HUES48 (cell line): ENCODE measurements at regions not wholly inside any gene's neighbourhood (a gene's known extent, or its start where the extent isn't known, plus 50 kb on each side); places are given as distances from the start of the nearest gene placed in this dataset.

Experiments used
- H3K27ac ChIP-seq: one replicate; pipeline ENCODE4 v1.7.0; 2013; ENCODE audit warnings: low read depth, low read length, inconsistent platforms
- H3K27me3 ChIP-seq: 2 replicates; pipeline ENCODE4 v1.6.1; 2013; ENCODE audit warnings: mild to moderate bottlenecking, low read length; ENCODE audit not compliant: control insufficient read depth, insufficient read depth
- H3K36me3 ChIP-seq: 2 replicates; pipeline ENCODE4 v1.6.1; 2013; ENCODE audit warnings: low read length; ENCODE audit not compliant: control insufficient read depth, insufficient read depth
- H3K4me1 ChIP-seq: 2 replicates; pipeline ENCODE4 v1.6.1; 2013; ENCODE audit warnings: mild to moderate bottlenecking, low read length; ENCODE audit not compliant: control insufficient read depth, insufficient read depth
- H3K4me3 ChIP-seq: 2 replicates; pipeline ENCODE4 v1.5.1; 2013; ENCODE audit warnings: mild to moderate bottlenecking, low read depth, low read length
- H3K9ac ChIP-seq: 2 replicates; pipeline ENCODE4 v1.6.1; 2013; ENCODE audit warnings: mild to moderate bottlenecking, low read depth, low read length, moderate library complexity
- H3K9me3 ChIP-seq: 2 replicates; pipeline ENCODE4 v1.6.1; 2013; ENCODE audit warnings: low read length; ENCODE audit not compliant: control insufficient read depth, insufficient read depth

DNA sequence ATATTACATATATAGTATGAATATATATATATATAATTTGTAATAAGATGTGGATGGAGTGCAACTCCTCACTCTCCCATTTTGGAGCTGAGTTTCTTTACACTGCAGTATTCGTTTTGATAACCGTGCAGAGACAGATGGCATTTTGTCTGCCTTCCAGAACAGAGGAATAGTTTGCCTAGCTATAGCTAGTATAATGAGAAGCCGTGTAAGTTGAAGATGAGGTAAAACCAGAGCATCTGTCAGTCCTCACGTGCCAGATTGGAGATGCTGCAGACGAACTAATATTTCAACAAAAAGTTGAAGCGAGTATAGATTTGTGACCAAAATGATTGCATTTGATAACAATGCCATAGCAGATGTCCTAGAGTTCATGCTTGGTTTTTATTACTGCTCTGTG, 180.6 kb downstream of the FMR1NB start:
- Histone ChIP-seq H3K9ac (no peak overlapping the region), H3K36me3 (no peaks in the 10 kb centered on the region), H3K9me3 (no peaks in the 10 kb centered on the region), H3K4me3 (no peak overlapping the region), H3K27ac (no peak overlapping the region), H3K4me1 (no peaks in the 10 kb centered on the region), H3K27me3 (no peaks in the 10 kb centered on the region)

DNA sequence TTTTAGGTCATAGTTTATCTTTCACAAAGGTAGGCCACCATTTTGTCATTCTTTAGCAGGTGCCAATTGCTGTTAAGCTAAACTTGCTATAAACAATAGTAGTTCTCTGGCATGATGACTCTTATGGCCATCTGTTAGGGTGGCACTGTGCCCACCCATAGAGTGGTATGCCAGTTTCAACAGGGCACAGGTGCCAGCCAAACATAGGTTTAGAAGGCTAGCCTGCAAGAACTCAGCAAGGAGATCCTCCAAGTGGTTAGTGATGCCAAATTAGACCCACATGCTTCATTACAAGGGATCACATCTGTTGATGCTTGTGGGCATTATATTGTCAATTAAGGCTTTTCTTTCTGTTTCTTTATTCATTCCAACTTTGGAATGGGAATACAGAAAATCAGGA, 204.5 kb downstream of the FMR1NB start:
- Histone ChIP-seq H3K4me3 (no peak overlapping the region), H3K27ac (no peak overlapping the region), H3K9me3 (peaks cover 9% of the 10 kb centered on the region; the same call in 1 of the 2 replicates), H3K9ac (no peak overlapping the region), H3K36me3 (no peaks in the 10 kb centered on the region), H3K27me3 (no peaks in the 10 kb centered on the region), H3K4me1 (no peaks in the 10 kb centered on the region)

DNA sequence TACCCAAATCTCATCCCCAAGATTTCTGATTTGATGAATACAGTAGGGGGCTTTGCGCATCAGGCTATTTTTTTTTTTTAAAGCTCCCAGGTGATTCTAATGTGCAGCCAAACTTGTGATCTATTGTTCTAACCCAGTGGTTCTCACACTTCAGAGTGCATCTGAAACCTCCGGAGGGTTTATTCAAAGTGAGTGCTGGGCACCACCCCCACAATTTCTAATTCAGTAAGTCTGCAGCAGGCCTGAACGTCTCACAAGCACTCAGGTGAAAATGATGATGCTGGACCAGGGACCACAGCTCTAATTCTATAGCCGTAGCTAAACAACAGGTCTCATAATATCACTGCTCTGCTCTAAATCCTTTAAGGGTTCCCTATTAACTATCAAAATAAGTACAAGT, 211.4 kb downstream of the FMR1NB start:
- H3K4me1 ChIP-seq = peaks cover 6% of the 10 kb centered on the region; the same call in 1 of the 2 replicates
- H3K36me3 ChIP-seq = no peaks in the 10 kb centered on the region
- H3K27me3 ChIP-seq = no peaks in the 10 kb centered on the region
- no peak overlapping the region for H3K4me3 ChIP-seq
- H3K9me3 ChIP-seq = peaks cover 12% of the 10 kb centered on the region
- no peak overlapping the region for H3K27ac ChIP-seq
- no peak overlapping the region for H3K9ac ChIP-seq

DNA sequence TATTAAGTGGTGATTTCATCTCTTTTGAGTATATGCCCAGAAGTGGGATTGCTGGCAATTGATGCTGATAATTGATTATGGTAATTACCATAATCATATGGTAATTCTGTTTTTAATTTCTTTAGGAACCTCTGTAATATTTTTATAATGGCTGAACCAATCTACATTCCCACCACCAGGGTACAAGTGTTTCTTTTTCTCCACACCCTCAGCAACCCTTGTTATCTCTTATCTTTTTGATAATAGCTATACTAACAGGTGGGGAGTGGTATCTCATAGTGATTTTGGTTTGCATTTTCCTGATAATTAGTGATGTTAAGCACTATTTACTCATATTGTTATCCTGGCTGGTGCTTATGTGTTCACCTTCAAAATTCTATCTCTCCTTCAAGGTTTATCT, 212.6 kb downstream of the FMR1NB start:
- H3K27me3 ChIP-seq = no peaks in the 10 kb centered on the region
- peaks cover 18% of the 10 kb centered on the region for H3K9me3 ChIP-seq
- no peaks in the 10 kb centered on the region for H3K36me3 ChIP-seq
- H3K27ac ChIP-seq = no peak overlapping the region
- H3K4me3 ChIP-seq = no peak overlapping the region
- H3K9ac ChIP-seq = no peak overlapping the region
- peaks cover 6% of the 10 kb centered on the region; the same call in 1 of the 2 replicates for H3K4me1 ChIP-seq

DNA sequence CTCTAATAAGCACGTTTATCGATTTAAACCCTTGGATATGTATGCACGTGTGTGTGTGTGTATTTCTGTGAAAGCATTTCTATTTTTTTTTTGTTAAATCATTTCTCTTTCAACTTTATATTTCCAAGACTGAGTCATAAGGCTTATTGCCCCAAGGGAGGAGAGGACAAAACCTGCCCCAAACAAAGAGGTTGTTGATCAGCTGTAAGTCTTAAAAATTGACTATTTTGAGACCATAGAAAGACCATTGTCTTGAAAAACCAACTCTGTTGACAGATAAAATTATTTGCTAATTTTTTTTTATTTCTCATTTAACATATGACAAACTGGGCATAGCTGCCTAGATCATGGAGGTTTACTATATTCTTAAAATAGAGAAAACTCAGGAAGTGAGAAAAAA, 222.4 kb downstream of the FMR1NB start:
- Histone ChIP-seq H3K4me3 (no peak overlapping the region), H3K9me3 (peaks cover 5% of the 10 kb centered on the region; the same call in 1 of the 2 replicates), H3K27ac (no peak overlapping the region), H3K27me3 (no peaks in the 10 kb centered on the region), H3K9ac (no peak overlapping the region), H3K4me1 (no peaks in the 10 kb centered on the region), H3K36me3 (no peaks in the 10 kb centered on the region)

DNA sequence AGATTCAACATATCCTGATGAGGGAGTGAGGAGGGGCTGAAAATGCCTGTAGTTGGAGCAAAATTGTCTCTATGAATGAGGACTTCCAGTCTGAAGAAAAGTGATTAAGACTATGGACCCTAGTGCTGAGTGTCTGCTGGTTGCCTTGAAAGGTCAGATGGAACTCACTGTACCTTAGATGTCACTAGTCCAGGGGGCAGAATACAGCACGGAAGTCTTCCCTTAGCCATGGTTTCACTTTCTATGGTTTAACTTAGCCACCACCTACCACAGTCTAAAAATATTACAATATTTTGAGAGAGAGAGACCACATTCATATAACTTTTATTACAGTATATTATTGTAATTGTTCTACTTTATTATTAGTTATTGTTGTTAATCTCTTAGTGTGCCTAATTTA, 223.1 kb downstream of the FMR1NB start:
- no peak overlapping the region for H3K9ac ChIP-seq
- no peaks in the 10 kb centered on the region for H3K36me3 ChIP-seq
- no peaks in the 10 kb centered on the region for H3K4me1 ChIP-seq
- no peaks in the 10 kb centered on the region for H3K27me3 ChIP-seq
- no peak overlapping the region for H3K27ac ChIP-seq
- peaks cover 5% of the 10 kb centered on the region; the same call in 1 of the 2 replicates for H3K9me3 ChIP-seq
- H3K4me3 ChIP-seq = no peak overlapping the region

DNA sequence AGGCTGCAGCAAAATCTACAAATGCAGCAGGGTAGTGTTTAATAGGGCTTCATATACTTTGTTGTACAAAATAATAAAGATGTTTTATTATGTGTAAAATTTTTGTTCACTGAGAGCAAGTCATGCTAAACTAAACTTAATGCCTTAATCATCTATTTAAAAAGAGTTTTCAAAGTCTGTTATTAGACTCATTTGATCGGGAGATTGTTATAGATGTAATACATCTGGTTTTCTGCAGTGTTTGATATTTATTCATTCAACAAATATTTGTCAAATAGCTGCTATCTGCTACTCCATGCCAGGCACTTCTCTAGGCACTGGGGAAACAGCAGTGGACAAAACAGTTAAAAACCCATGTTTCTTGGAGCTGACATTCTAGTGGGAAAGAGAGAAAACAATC, 233.6 kb downstream of the FMR1NB start:
- Histone ChIP-seq H3K36me3 (no peaks in the 10 kb centered on the region), H3K4me3 (no peak overlapping the region), H3K9ac (no peak overlapping the region), H3K4me1 (0 out of 2 replicates have a peak, but pooled peaks cover 3% of the 10 kb centered on the region), H3K27ac (no peak overlapping the region), H3K9me3 (peaks cover 12% of the 10 kb centered on the region; the same call in 1 of the 2 replicates), H3K27me3 (no peaks in the 10 kb centered on the region)

DNA sequence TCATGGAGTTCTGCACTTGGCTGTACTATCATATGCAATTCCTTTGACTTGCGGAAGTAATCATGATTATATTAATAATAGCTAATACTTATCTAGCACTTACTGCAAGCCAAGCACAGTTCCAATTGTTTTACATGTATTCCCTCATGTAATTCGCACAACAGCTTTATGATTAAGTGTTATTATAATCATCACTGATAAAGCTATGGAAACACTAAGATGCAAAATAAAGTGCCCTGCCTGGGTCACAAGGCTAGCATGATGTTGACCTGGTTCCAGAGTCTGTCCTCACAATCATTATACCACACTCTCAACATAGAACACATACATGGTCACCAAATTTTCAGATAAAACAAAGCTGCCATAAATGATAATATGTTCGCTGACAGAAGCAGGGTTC, 234.6 kb downstream of the FMR1NB start:
- H3K4me1 ChIP-seq = 0 out of 2 replicates have a peak, but pooled peaks cover 3% of the 10 kb centered on the region
- no peaks in the 10 kb centered on the region for H3K27me3 ChIP-seq
- no peak overlapping the region for H3K27ac ChIP-seq
- H3K9ac ChIP-seq = no peak overlapping the region
- no peak overlapping the region for H3K4me3 ChIP-seq
- H3K36me3 ChIP-seq = no peaks in the 10 kb centered on the region
- H3K9me3 ChIP-seq = peaks cover 2% of the 10 kb centered on the region; the same call in 1 of the 2 replicates

DNA sequence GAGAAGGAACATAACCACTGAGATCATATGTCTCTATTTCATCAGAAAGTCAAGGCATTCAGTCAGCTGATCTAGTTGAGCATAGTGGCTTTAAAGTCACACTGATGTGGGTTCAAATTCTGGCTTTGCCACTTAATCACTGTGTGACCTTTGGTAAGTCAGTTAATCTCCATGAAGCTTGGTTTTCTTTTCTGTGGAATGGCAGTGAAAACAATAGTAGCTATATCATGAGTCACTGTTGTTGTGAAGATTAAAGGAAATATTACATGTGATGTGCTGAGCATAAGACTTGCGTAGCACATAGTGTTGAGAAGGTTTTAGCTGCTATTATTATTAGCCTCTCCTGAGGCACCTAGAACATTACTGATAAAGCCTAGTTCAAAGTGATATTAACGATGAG, 242.2 kb downstream of the FMR1NB start:
- no peaks in the 10 kb centered on the region for H3K9me3 ChIP-seq
- H3K9ac ChIP-seq = no peak overlapping the region
- H3K36me3 ChIP-seq = no peaks in the 10 kb centered on the region
- H3K4me1 ChIP-seq = 0 out of 2 replicates have a peak, but pooled peaks cover 2% of the 10 kb centered on the region
- H3K27me3 ChIP-seq = no peaks in the 10 kb centered on the region
- H3K27ac ChIP-seq = no peak overlapping the region
- H3K4me3 ChIP-seq = no peak overlapping the region

DNA sequence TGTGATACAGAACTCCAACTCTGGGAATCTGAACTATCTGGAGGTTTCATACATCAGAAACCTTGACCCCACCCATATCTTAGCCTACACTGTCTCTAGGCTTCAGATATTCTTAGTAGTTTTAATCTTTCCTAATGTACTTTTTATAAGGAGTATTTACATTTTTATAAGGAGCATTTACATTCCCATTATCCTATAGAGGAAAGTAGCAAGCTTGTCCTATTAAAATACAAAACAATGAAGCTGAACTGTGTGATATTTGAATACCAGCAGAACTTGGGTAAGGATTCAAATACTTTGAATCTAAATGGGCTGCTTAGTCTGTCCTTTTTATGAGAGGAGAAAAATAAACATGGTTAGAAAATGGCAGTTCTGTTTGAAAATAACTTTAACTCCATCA, 247.4 kb downstream of the FMR1NB start:
- no peaks in the 10 kb centered on the region for H3K9me3 ChIP-seq
- no peak overlapping the region for H3K4me3 ChIP-seq
- no peak overlapping the region for H3K9ac ChIP-seq
- no peak overlapping the region for H3K27ac ChIP-seq
- H3K4me1 ChIP-seq = no peaks in the 10 kb centered on the region
- H3K27me3 ChIP-seq = no peaks in the 10 kb centered on the region
- H3K36me3 ChIP-seq = no peaks in the 10 kb centered on the region

DNA sequence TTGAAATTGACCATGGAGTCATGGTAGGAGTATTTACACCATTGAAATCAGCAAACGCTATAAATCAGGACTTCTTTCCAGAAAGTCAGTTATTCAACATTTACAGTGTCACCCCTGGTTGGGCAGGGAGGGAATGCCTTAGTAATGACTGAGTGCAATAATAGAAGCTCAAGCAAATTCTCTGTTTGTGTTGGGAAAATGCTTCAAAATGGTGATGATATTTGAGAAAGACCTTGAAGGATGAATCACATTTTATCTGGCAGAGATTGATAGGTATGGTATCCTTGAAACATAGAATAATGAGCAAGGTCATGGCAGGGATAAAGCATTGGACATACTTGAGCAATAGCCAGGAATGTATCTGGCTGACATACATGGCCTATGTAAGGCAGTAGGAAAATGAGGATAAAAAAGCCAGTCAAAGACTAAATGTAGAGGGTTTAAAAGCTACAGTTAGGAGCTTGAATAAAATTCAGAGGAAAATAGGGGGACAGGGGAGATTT, 248.7 kb downstream of the FMR1NB start:
- no peak overlapping the region for H3K4me3 ChIP-seq
- no peaks in the 10 kb centered on the region for H3K4me1 ChIP-seq
- no peak overlapping the region for H3K9ac ChIP-seq
- no peaks in the 10 kb centered on the region for H3K36me3 ChIP-seq
- no peaks in the 10 kb centered on the region for H3K27me3 ChIP-seq
- H3K27ac ChIP-seq = no peak overlapping the region
- no peaks in the 10 kb centered on the region for H3K9me3 ChIP-seq
